Mesenchymal stem cell (in vitro differentiated cells and primary cell): ENCODE measurements at regions not wholly inside any gene's neighbourhood (a gene's known extent, or its start where the extent isn't known, plus 50 kb on each side); places are given as distances from the start of the nearest gene placed in this dataset.
A peak's percentile ranks its signal among the peaks of the same experiment; 100 is the strongest.
"Not testable (repeated sequence)": the region's sequence is repeated elsewhere in the genome, so short reads cannot be mapped to it uniquely, and the experiment has no call there.

Experiments used
- DNase-seq: peaks from one replicate; pipeline ENCODE4 v3.0.0-alpha.2; 2013
- H2AFZ ChIP-seq: one replicate; pipeline ENCODE4 v1.6.1; 2013; ENCODE audit warnings: low read depth, mild to moderate bottlenecking, control low read depth, inconsistent platforms, low read length, moderate library complexity
- H2AK5ac ChIP-seq: 2 replicates; pipeline ENCODE4 v1.6.1; 2013; ENCODE audit warnings: low read length, moderate library complexity, mild to moderate bottlenecking, inconsistent platforms; ENCODE audit not compliant: severe bottlenecking
- H2BK120ac ChIP-seq: one replicate; pipeline ENCODE4 v1.6.1; 2013; ENCODE audit warnings: low read depth, mild to moderate bottlenecking, inconsistent platforms, low read length, moderate library complexity
- H2BK12ac ChIP-seq, 2 experiments: one replicate each; pipeline ENCODE4 v1.6.1; 2013; ENCODE audit warnings: inconsistent platforms in 2 of 2, low read length in 2 of 2, mild to moderate bottlenecking in 2 of 2, moderate library complexity in 2 of 2, control low read depth in 1 of 2
- H2BK15ac ChIP-seq: one replicate; pipeline ENCODE4 v1.6.1; 2013; ENCODE audit warnings: mild to moderate bottlenecking, low read depth, inconsistent platforms; ENCODE audit not compliant: poor library complexity, severe bottlenecking
- H2BK5ac ChIP-seq: 2 replicates; pipeline ENCODE4 v1.6.1; 2013; ENCODE audit warnings: low read depth, mild to moderate bottlenecking, low read length, control low read depth, inconsistent platforms; ENCODE audit not compliant: poor library complexity, severe bottlenecking
- H3K14ac ChIP-seq, 2 experiments: one replicate each; pipeline ENCODE4 v1.6.1; 2013; ENCODE audit warnings: inconsistent platforms in 2 of 2, low read length in 2 of 2, control low read depth in 1 of 2, mild to moderate bottlenecking in 1 of 2, moderate library complexity in 1 of 2
- H3K18ac ChIP-seq, 2 experiments: one replicate each; pipeline ENCODE4 v1.6.1; 2013; ENCODE audit warnings: inconsistent platforms in 2 of 2, low read length in 2 of 2, control low read depth in 1 of 2, low read depth in 1 of 2, mild to moderate bottlenecking in 1 of 2
- H3K23ac ChIP-seq, 2 experiments: one replicate each; pipeline ENCODE4 v1.6.1; 2013; ENCODE audit warnings: inconsistent platforms in 2 of 2, low read length in 2 of 2, mild to moderate bottlenecking in 2 of 2, moderate library complexity in 2 of 2, control low read depth in 1 of 2
- H3K27ac ChIP-seq: 2 replicates; pipeline ENCODE4 v1.5.1; 2013; ENCODE audit warnings: mild to moderate bottlenecking, moderate library complexity, low read length, control low read depth, inconsistent platforms; ENCODE audit not compliant: poor library complexity, severe bottlenecking
- H3K27me3 ChIP-seq, 2 experiments: 2 replicates each; pipeline versions ENCODE4 v1.6.1 to v1.7.0; 2013; ENCODE audit warnings: low read length in 2 of 2, mild to moderate bottlenecking in 2 of 2, moderate library complexity in 2 of 2, control low read depth in 1 of 2, inconsistent platforms in 1 of 2; ENCODE audit not compliant: control insufficient read depth in 1 of 2, insufficient read depth in 1 of 2
- H3K36me3 ChIP-seq, 2 experiments: 2 replicates each; pipeline versions ENCODE4 v1.6.1 to v1.7.0; 2013; ENCODE audit warnings: low read length in 2 of 2, control low read depth in 1 of 2, inconsistent platforms in 1 of 2, low read depth in 1 of 2, mild to moderate bottlenecking in 1 of 2; ENCODE audit not compliant: insufficient read depth in 2 of 2, control insufficient read depth in 1 of 2
- H3K4ac ChIP-seq, 2 experiments: one replicate each; pipeline ENCODE4 v1.6.1; 2013; ENCODE audit warnings: inconsistent platforms in 2 of 2, low read length in 2 of 2, mild to moderate bottlenecking in 2 of 2, moderate library complexity in 2 of 2, control low read depth in 1 of 2, low read depth in 1 of 2
- H3K4me1 ChIP-seq: 2 replicates; pipeline ENCODE4 v1.6.1; 2013; ENCODE audit warnings: low read depth, low read length, control low read depth; ENCODE audit not compliant: control insufficient read depth, insufficient read depth
- H3K4me2 ChIP-seq: 2 replicates; pipeline ENCODE4 v1.6.1; 2013; ENCODE audit warnings: low read length, mild to moderate bottlenecking, inconsistent platforms; ENCODE audit not compliant: poor library complexity, severe bottlenecking
- H3K4me3 ChIP-seq, 2 experiments: 2 replicates each; pipeline versions ENCODE4 v1.5.1 to v1.7.0; 2013; ENCODE audit warnings: low read length in 2 of 2, mild to moderate bottlenecking in 2 of 2, control low read depth in 1 of 2, low read depth in 1 of 2; ENCODE audit not compliant: insufficient read depth in 1 of 2
- H3K79me1 ChIP-seq: replicated peaks from 2 replicates; pipeline ENCODE4 v1.6.1; 2013; ENCODE audit warnings: mild to moderate bottlenecking, control low read depth, low read length, inconsistent platforms; ENCODE audit not compliant: poor library complexity, severe bottlenecking
- H3K9ac ChIP-seq: 2 replicates; pipeline ENCODE4 v1.7.0; 2013; ENCODE audit warnings: mild to moderate bottlenecking, low read length, moderate library complexity
- H3K9me3 ChIP-seq: 2 replicates; pipeline ENCODE4 v1.7.0; 2013; ENCODE audit warnings: mild to moderate bottlenecking, low read length; ENCODE audit not compliant: control insufficient read depth
- H4K8ac ChIP-seq: one replicate; pipeline ENCODE4 v1.6.1; 2013; ENCODE audit warnings: inconsistent platforms, mild to moderate bottlenecking, low read length, moderate library complexity
- H4K91ac ChIP-seq: one replicate; pipeline ENCODE4 v1.6.1; 2013; ENCODE audit warnings: mild to moderate bottlenecking, low read length, inconsistent platforms
- WGBS: methylation state at CpG from one replicate; pipeline ENCODE4 v1.1.7; 2013; ENCODE audit warnings: mixed read lengths; 5-methylcytosine and 5-hydroxymethylcytosine counted together

DNA sequence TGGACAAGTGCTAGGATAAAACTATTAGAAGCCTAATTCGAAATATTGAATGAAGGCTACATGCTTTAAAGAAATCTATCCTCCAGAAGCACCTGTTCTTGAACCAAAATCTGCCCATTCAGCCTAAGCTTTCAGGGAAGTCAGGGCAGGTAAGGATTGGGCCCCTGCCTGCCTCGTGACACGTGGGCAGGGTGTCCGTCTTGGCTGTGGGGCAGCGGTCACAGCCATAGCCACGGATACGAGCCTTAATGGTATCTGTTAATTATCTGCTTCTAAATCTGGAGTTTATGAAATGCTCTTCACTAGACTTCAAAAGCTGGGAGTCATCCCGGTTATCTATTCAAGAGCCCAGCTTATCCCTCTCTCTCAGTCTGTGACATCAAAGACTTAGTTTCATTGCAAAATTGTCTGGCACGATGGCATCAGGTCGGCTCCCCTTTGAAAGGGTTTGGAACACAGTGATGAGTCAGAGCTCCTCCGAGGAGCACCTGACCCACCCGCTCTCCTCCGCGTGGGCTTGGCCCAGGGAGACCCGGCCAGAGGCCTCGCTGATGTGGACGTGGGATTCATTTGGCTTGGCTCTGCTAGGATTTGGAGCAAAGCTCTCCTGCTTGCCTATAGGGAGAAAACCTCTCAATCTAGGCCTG lies 135.9 kb downstream of the MACROH2A1 start:
- no peaks in the 10 kb centered on the region for H3K36me3 ChIP-seq
- 70% methylated on average over 17 of the region's 17 CpGs for WGBS
- no peaks in the 10 kb centered on the region for H3K9me3 ChIP-seq
- H3K14ac ChIP-seq, result peak overlapping the region in 1 of 2 experiments; percentile 70
- H3K4me3 ChIP-seq, result no peak overlapping the region
- H3K4ac ChIP-seq, result peak overlapping the region; percentile 21 to 85
- H3K4me2 ChIP-seq, result no peak overlapping the region
- peak overlapping the region; percentile 91 for H4K8ac ChIP-seq
- no peak overlapping the region for H2AFZ ChIP-seq
- no peak overlapping the region for H3K23ac ChIP-seq
- peak overlapping the region; percentile 26 for H2AK5ac ChIP-seq
- H3K4me1 ChIP-seq, result peaks cover 9% of the 10 kb centered on the region
- no peaks in the 10 kb centered on the region for H3K27me3 ChIP-seq
- H3K27ac ChIP-seq, result no peak overlapping the region
- no peak overlapping the region for H2BK5ac ChIP-seq
- H2BK15ac ChIP-seq, result peak overlapping the region; percentile 57
- H3K9ac ChIP-seq, result no peak overlapping the region
- peak overlapping the region; percentile 54 for H2BK120ac ChIP-seq
- no peaks in the 10 kb centered on the region for H3K79me1 ChIP-seq
- peak overlapping the region in 1 of 2 experiments; percentile 43 for H3K18ac ChIP-seq
- H4K91ac ChIP-seq, result no peak overlapping the region
- peak; percentile 64 for DNase-seq
- peak overlapping the region; percentile 87 to 94 for H2BK12ac ChIP-seq

DNA sequence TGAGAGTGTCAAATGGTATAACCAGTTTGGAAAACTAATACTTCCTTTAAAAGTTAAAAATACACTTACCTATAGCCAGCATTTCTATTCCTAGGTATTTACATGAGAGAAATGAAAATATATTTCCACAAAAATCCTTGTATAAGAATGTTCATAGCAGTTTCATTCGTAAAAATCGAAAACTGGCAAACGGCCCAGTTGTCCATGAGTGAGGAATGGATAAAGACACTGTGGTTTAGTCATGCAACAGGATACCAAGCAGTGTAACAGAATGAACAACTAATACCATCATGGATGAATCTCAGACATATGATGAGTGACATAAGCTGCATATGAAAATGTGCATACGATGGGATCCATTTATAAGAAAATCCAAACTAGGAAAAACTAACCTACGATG lies 136.7 kb downstream of the MACROH2A1 start:
- Histone ChIP-seq H2BK120ac (no peak overlapping the region), H3K4me1 (peaks cover 9% of the 10 kb centered on the region), H3K18ac (no peak overlapping the region), H3K9ac (no peak overlapping the region), H3K9me3 (no peaks in the 10 kb centered on the region), H4K91ac (no peak overlapping the region), H3K36me3 (no peaks in the 10 kb centered on the region), H4K8ac (no peak overlapping the region), H2BK12ac (no peak overlapping the region), H3K27ac (no peak overlapping the region), H2BK15ac (no peak overlapping the region), H3K23ac (no peak overlapping the region), H3K4ac (no peak overlapping the region), H2AK5ac (no peak overlapping the region), H3K4me3 (no peak overlapping the region), H3K14ac (no peak overlapping the region), H3K4me2 (no peak overlapping the region), H3K79me1 (no peaks in the 10 kb centered on the region), H2BK5ac (no peak overlapping the region), H2AFZ (no peak overlapping the region), H3K27me3 (no peaks in the 10 kb centered on the region)
- 95% methylated on average over 3 of the region's 5 CpGs for whole genome bisulfite sequencing
- DNase-seq, result no peak

DNA sequence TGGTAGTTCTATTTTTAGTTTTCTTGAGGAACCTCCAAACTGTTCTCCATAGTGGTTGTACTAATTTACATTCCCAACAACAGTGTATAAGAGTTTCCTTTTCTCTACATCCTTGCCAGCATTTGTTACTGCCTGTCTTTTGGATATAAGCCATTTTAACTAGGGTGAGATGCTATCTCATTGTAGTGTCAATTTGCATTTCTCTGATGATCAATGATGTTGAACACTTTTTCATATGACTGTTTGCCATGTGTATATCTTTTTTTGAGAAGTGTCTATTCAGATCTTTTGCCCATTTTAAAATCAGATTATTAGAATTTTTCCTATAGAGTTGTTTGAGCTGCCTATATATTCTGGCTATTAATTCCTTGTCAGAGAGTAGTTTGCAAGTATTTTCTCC lies 138.9 kb downstream of the MACROH2A1 start:
- not testable (repeated sequence) for H4K8ac ChIP-seq, H2AK5ac ChIP-seq, H2AFZ ChIP-seq, H3K4me2 ChIP-seq, H2BK15ac ChIP-seq, H3K4me1 ChIP-seq, H3K9me3 ChIP-seq, H2BK12ac ChIP-seq, H3K23ac ChIP-seq, H3K79me1 ChIP-seq, H3K18ac ChIP-seq, H4K91ac ChIP-seq, H3K36me3 ChIP-seq, H3K4ac ChIP-seq, DNase-seq, H3K4me3 ChIP-seq, H3K27ac ChIP-seq, H2BK5ac ChIP-seq, H3K27me3 ChIP-seq, H2BK120ac ChIP-seq, H3K14ac ChIP-seq, H3K9ac ChIP-seq

- H4K91ac ChIP-seq, result peak overlapping the region; percentile 29
- H3K4me1 ChIP-seq, result no peaks in the 10 kb centered on the region
- no peak for DNase-seq
- no peaks in the 10 kb centered on the region for H3K79me1 ChIP-seq
- peak overlapping the region; percentile 37 for H2BK15ac ChIP-seq
- no peaks in the 10 kb centered on the region for H3K36me3 ChIP-seq
- no peak overlapping the region for H2BK5ac ChIP-seq
- peak overlapping the region in 1 of 2 experiments; percentile 49 for H2BK12ac ChIP-seq
- H2AFZ ChIP-seq, result no peak overlapping the region
- no peak overlapping the region for H3K27ac ChIP-seq
- no peaks in the 10 kb centered on the region for H3K27me3 ChIP-seq
- H4K8ac ChIP-seq, result peak overlapping the region; percentile 12
- H3K18ac ChIP-seq, result no peak overlapping the region
- no peak overlapping the region for H3K4me2 ChIP-seq
- 81% methylated on average over 3 of the region's 4 CpGs for WGBS
- no peak overlapping the region for H3K23ac ChIP-seq
- H3K9me3 ChIP-seq, result no peaks in the 10 kb centered on the region
- no peak overlapping the region for H3K4ac ChIP-seq
- H2BK120ac ChIP-seq, result no peak overlapping the region
- no peak overlapping the region for H3K4me3 ChIP-seq
- H3K14ac ChIP-seq, result no peak overlapping the region
- H2AK5ac ChIP-seq, result no peak overlapping the region
- H3K9ac ChIP-seq, result no peak overlapping the region
Observed at GRCh38 chr5:135255461-135256178, 143.4 kb downstream of the MACROH2A1 start.
